ENCODE measurements at regions not wholly inside any gene's neighbourhood (a gene's known extent, or its start where the extent isn't known, plus 50 kb on each side); places are given as distances from the start of the nearest gene placed in this dataset.

DNA sequence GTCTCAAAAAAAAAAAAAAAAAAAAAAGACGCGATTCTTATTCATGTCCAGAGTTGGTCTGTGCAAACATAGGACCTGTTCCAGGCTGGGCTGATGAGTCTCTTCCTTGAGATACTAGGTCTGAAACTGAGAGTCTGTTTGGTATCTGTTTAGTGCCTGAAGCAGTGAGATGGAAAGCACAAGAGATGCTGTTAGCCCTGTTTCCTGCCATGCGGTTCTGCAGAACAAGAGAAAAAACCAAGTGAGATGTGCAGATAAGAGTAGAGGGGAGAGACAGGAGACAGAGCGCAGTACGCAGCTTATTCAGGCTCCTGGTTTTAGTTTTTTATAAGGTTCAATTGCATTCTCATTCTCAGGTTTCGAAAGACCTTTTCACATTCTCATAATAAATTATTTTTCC is 85.8 kb upstream of the PRKCQ start:
- H3K4me3 ChIP-seq (ENCODE audit: low read depth, low read length): no peak overlapping the region

DNA sequence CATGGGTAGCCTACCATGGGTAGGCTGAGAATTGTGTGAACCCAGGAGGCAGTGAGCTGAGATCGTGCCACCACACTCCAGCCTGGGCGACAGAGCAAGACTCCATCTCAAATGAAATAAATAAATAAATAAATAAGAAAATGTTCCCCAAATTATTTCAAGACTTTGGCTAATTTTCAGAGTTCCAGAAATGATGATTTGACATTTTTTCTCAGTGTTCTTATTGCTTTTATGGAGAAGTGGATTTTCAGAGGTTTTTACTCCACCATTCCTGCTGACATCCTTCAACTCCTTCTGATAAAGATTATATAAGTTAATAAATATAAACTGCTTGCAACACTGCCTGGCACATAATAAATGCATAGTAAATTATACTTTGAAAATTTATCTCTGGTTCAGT is 80.4 kb upstream of the PRKCQ start:
- no peak overlapping the region for H3K4me3 ChIP-seq (ENCODE audit: low read depth, low read length)
- TF ChIP-seq, protein P1, sequence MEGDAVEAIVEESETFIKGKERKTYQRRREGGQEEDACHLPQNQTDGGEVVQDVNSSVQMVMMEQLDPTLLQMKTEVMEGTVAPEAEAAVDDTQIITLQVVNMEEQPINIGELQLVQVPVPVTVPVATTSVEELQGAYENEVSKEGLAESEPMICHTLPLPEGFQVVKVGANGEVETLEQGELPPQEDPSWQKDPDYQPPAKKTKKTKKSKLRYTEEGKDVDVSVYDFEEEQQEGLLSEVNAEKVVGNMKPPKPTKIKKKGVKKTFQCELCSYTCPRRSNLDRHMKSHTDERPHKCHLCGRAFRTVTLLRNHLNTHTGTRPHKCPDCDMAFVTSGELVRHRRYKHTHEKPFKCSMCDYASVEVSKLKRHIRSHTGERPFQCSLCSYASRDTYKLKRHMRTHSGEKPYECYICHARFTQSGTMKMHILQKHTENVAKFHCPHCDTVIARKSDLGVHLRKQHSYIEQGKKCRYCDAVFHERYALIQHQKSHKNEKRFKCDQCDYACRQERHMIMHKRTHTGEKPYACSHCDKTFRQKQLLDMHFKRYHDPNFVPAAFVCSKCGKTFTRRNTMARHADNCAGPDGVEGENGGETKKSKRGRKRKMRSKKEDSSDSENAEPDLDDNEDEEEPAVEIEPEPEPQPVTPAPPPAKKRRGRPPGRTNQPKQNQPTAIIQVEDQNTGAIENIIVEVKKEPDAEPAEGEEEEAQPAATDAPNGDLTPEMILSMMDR (IDR thresholded peaks at IDR 0.05; ENCODE audit: borderline replicate concordance, insufficient read depth, low read depth, low read length): no peak

More for the DNA sequence above, 85.8 kb upstream of the PRKCQ start:
- TF ChIP-seq, protein P1 (IDR thresholded peaks at IDR 0.05; ENCODE audit: borderline replicate concordance, insufficient read depth, low read depth, low read length): no peak

DNA sequence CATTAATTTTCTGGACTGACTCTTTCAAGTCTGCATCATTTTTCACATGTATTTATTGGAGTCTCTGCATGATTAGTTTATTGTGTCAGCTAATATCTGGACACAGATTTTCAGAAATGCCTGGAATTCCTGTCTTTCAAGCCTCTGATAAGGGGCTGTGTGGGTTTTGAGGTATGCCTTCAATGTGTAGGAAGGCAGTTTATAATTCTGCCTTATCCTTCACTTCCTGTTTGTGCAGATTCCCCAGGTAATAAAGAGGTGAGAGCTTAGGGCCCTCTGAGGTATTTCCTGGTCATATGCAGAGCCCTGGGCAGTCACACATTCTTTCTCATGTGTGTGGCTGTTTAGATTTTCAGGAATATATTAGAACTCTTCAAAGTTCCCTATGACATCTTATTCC is 79.4 kb upstream of the PRKCQ start:
- H3K4me3 ChIP-seq (ENCODE audit: low read depth, low read length): no peak overlapping the region
- TF ChIP-seq, protein P1 (IDR thresholded peaks at IDR 0.05; ENCODE audit: borderline replicate concordance, insufficient read depth, low read depth, low read length): no peak

DNA sequence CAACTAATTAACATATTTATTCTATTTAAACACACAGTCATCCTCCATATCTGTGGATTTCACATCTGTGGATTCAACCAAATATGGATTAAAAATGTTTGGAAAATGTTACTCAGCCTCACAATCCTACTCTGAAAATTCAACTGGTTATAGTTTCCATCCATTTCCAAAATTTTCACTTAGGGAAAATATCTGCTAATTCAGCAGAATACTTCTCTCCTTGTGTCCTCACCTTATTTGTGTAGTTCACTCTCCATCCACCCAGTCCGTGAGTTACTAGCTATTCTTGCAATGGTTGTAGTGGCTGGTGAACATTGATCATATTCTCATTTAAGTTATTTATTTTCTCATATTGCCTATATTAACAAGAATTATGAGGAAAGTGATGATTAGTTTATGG is 77.6 kb upstream of the PRKCQ start:
- no peak overlapping the region for H3K4me3 ChIP-seq (ENCODE audit: low read depth, low read length)
- TF ChIP-seq, protein P1 (IDR thresholded peaks at IDR 0.05; ENCODE audit: borderline replicate concordance, insufficient read depth, low read depth, low read length): no peak

DNA sequence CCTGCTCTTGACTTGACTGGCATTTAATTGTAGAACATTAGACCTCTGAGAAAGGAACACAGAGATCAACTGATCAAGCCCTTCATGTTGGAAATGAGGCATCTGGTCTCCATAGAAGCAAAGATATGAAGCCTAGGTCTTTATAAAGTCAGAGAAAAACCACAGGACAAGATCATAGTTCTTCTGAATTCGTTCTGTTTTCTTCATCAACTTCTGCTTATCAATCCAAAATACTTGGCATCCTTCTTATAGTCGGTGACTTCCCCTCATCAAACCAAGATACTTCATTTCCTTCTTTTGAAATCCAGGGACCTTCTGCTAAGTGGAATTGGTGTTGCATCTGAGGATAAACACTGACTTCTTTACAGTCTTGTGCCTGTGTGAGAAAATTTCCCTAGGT is 77.1 kb upstream of the PRKCQ start:
- no peak overlapping the region for H3K4me3 ChIP-seq (ENCODE audit: low read depth, low read length)
- TF ChIP-seq, protein P1 (IDR thresholded peaks at IDR 0.05; ENCODE audit: borderline replicate concordance, insufficient read depth, low read depth, low read length): no peak

DNA sequence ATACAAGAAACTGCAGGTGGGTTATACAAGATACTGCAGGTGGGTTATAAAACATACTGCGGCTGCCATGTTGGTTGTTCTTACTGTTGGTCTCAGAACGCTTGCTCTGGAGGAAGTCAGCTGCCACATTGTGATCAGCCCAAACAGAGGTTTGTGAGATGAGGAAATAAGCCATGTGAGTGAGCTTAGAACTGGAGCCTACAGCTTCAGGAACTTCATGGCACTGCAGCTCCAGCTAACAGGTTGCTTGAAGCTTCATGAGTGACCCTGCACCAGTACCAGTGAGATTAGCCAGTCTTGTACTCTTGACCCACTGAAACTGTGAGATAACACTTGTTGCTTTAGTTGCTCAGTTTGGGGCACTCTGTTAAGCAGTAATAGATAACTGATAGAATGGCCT is 74.5 kb upstream of the PRKCQ start:
- TF ChIP-seq, protein P1 (IDR thresholded peaks at IDR 0.05; ENCODE audit: borderline replicate concordance, insufficient read depth, low read depth, low read length): no peak

DNA sequence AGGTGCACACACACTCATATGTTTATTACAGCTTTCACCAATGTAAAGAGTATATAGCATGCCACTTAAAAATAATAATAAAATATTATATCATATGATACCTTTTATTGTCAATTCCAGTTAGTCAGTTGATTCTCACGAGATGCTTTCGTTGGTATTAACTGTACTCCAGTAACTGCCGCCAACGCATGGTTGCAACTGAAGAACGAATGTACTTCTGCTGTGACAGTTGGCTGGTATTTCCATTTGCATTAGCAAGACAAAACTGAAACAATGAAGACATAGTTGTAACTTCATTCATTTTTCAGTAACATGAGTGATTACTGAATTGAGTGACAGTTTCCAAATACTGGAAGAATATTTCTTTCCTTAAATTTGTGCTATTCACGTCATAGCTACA is 70.5 kb upstream of the PRKCQ start:
- H3K4me3 ChIP-seq (ENCODE audit: low read depth, low read length): no peak overlapping the region
- TF ChIP-seq, protein P1 (IDR thresholded peaks at IDR 0.05; ENCODE audit: borderline replicate concordance, insufficient read depth, low read depth, low read length): no peak

More for the DNA sequence above, 74.5 kb upstream of the PRKCQ start:
- no peak overlapping the region for H3K4me3 ChIP-seq (ENCODE audit: low read depth, low read length)

All from GM12875 (cell line).